HFFc6 (cell line): ENCODE measurements at regions not wholly inside any gene's neighbourhood (a gene's known extent, or its start where the extent isn't known, plus 50 kb on each side); places are given as distances from the start of the nearest gene placed in this dataset.

ENCODE experiments used
- DNase-seq: peaks from one replicate; pipeline ENCODE4 v3.0.0-alpha.2; 2018
- H3K27ac Mint-ChIP-seq: 2 replicates; pipeline ENCODE4 v1.8.0; 2020; ENCODE audit warnings: mild to moderate bottlenecking, mixed read lengths
- H3K27me3 Mint-ChIP-seq: 2 replicates; pipeline ENCODE4 v1.8.0; 2021; ENCODE audit warnings: mild to moderate bottlenecking, moderate library complexity, mixed read lengths; ENCODE audit not compliant: insufficient read depth
- H3K36me3 Mint-ChIP-seq: 2 replicates; pipeline ENCODE4 v1.8.0; 2021; ENCODE audit warnings: low read depth, mixed read lengths
- H3K4me1 Mint-ChIP-seq: 2 replicates; pipeline ENCODE4 v1.8.0; 2020; ENCODE audit warnings: low read depth, mixed read lengths
- H3K4me3 Mint-ChIP-seq: 2 replicates; pipeline ENCODE4 v1.8.0; 2020; ENCODE audit warnings: mild to moderate bottlenecking, moderate library complexity, mixed read lengths
- H3K9me3 Mint-ChIP-seq: 2 replicates; pipeline ENCODE4 v1.8.0; 2020; ENCODE audit warnings: mild to moderate bottlenecking, mixed read lengths
- TF ChIP-seq, protein P1 (sequence below): fragments of 200-600 bp; sonication (generic); IDR thresholded peaks from 2 replicates; pipeline ENCODE4 v1.5.0; 2021; ENCODE audit warnings: antibody characterized with exemption, mild to moderate bottlenecking

DNA sequence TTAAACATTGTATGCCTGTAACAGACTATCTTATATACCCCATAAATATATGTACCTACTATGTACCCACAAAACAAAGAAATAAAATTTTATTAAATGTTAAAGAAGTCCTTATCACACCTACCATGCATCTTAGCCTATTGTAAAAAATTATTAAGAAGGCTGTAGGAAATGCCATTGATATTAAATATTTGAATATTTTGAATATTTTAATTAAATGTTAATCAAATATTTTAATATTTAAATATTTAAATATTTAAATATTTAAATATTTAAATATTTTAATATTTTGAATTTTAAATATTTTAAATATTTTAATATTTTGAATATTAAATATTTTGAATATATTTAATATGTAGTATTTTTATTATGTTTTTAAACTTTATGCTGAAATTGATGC, 331.5 kb upstream of the ATP10B start:
- Mint-ChIP-seq H3K27me3 (no peaks in the 10 kb centered on the region; the same call in 1 of the 2 replicates), H3K9me3 (peaks cover 14% of the 10 kb centered on the region), H3K36me3 (no peaks in the 10 kb centered on the region), H3K4me3 (no peak overlapping the region), H3K4me1 (no peaks in the 10 kb centered on the region), H3K27ac (no peak overlapping the region)
- TF ChIP-seq, protein P1, sequence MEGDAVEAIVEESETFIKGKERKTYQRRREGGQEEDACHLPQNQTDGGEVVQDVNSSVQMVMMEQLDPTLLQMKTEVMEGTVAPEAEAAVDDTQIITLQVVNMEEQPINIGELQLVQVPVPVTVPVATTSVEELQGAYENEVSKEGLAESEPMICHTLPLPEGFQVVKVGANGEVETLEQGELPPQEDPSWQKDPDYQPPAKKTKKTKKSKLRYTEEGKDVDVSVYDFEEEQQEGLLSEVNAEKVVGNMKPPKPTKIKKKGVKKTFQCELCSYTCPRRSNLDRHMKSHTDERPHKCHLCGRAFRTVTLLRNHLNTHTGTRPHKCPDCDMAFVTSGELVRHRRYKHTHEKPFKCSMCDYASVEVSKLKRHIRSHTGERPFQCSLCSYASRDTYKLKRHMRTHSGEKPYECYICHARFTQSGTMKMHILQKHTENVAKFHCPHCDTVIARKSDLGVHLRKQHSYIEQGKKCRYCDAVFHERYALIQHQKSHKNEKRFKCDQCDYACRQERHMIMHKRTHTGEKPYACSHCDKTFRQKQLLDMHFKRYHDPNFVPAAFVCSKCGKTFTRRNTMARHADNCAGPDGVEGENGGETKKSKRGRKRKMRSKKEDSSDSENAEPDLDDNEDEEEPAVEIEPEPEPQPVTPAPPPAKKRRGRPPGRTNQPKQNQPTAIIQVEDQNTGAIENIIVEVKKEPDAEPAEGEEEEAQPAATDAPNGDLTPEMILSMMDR = no peak
- no peak for DNase-seq

DNA sequence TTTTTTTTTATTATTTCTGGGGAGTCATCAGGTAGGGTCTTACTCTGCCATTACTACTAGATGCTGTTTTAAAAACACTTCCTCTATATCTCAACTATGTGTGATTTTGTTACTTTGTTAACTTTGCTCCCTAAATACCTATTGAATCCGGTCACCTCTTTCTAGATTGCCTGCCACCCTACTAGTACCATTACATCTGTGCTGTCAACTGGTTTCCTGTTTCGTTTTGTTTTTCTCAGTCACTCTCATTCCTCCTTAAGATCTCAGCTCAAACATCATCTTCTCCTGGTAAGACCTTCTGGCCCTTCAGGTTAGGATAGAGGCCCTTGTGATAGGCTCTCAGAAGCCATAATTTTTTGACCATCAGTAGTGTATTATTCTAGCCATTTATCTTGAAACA, 324.2 kb upstream of the ATP10B start:
- Mint-ChIP-seq H3K4me1 (no peaks in the 10 kb centered on the region), H3K27me3 (no peaks in the 10 kb centered on the region), H3K9me3 (peaks cover 17% of the 10 kb centered on the region), H3K4me3 (no peak overlapping the region), H3K27ac (no peak overlapping the region), H3K36me3 (no peaks in the 10 kb centered on the region)
- no peak for DNase-seq
- TF ChIP-seq, protein P1 = no peak

DNA sequence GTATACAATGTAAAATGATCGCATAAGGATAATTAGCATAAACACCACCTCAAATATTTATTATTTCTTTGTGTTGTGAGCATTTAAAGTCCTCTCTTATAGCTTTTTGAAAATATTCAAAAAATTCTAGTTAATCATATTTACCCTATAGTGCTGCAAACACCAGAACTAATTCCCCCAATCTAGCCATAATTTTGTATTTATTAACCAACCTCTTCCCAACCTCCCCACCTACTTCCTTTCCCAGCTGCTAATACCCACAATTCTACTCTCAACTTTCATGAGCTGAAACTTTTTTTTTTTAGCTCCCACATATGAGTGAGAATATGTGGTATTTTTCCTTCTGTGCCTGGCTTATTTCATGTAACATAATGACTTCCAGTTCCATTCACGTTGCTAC, 317.8 kb upstream of the ATP10B start:
- Mint-ChIP-seq H3K27me3 (no peaks in the 10 kb centered on the region), H3K4me3 (no peak overlapping the region), H3K27ac (no peak overlapping the region), H3K4me1 (no peaks in the 10 kb centered on the region), H3K36me3 (no peaks in the 10 kb centered on the region), H3K9me3 (peaks cover 21% of the 10 kb centered on the region)
- DNase-seq = no peak
- TF ChIP-seq, protein P1 = no peak

DNA sequence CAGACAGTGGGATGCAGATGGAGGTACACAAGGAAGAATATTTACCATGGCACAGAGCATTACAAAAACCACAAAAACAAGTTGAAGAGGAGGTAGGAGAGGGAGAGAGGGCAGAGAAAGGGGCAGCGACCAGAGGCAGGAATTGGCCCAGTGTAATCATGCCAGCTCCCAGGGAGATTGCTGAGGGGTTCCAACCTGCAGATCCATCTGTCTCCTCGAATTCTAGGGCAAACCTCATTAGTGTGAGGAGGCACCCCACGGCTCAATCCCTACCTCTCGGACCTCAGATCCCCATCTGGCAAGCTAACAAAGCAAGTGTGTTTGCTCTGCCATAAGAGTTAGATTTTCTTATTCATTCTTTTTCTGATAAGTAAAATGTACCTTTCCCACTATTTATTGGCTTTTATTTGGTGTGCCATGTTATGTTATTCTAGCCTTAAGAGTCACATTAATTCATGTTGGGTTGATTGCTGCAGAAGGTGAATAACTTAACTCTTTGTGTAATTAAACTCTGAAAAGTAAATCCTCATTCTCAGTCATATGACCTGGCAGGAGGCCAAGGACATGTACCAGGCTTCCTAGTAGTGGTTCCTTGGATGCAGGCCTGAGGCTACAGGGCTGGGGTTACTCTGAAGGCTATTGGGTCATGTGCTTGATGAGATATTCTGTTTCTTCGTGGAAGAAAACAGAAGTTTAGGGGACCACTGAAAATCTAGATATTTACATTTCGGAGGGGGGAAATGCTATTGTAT, 315.2 kb upstream of the ATP10B start:
- TF ChIP-seq, protein P1 = no peak
- H3K36me3 Mint-ChIP-seq = no peaks in the 10 kb centered on the region
- H3K4me1 Mint-ChIP-seq = no peaks in the 10 kb centered on the region
- H3K4me3 Mint-ChIP-seq = no peak overlapping the region
- H3K27me3 Mint-ChIP-seq = no peaks in the 10 kb centered on the region
- H3K9me3 Mint-ChIP-seq = peaks cover 29% of the 10 kb centered on the region
- H3K27ac Mint-ChIP-seq = no peak overlapping the region
- no peak for DNase-seq

DNA sequence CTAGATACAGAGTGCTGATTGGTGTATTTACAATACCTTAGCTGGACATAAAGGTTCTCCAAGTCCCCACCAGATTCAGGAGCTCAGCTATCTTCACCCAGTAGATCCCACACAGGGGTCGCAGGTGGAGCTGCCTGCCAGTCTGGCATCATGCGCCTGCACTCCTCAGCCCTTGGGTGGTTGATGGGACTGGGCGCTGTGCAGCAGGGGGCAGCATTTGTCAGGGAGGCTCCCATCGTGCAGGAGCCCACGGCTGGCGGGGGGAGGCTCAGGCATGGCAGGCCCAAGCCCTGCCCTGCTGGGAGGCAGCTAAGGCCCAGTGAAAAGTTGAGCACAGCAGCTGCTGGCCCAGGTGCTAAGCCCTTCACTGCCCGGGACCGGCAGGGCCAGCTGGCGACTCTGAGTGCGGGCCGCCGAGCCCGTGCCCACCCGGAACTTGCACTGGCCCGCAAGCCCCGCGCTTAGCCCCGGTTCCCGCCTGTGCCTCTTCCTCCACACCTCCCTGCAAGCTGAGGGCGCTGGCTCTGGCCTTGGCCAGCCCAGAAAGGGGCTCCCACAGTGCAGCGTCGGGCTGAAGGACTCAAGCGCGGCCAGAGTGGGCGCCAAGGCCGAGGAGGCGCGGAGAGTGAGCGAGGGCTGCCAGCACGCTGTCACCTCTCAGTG, 314.1 kb upstream of the ATP10B start:
- no peak overlapping the region for H3K27ac Mint-ChIP-seq
- H3K36me3 Mint-ChIP-seq = no peaks in the 10 kb centered on the region
- no peak for DNase-seq
- no peaks in the 10 kb centered on the region for H3K27me3 Mint-ChIP-seq
- no peaks in the 10 kb centered on the region for H3K4me1 Mint-ChIP-seq
- TF ChIP-seq, protein P1 = no peak
- H3K9me3 Mint-ChIP-seq = peaks cover 29% of the 10 kb centered on the region
- no peak overlapping the region for H3K4me3 Mint-ChIP-seq
